ENCODE measurements at regions not wholly inside any gene's neighbourhood (a gene's known extent, or its start where the extent isn't known, plus 50 kb on each side); places are given as distances from the start of the nearest gene placed in this dataset.

DNA sequence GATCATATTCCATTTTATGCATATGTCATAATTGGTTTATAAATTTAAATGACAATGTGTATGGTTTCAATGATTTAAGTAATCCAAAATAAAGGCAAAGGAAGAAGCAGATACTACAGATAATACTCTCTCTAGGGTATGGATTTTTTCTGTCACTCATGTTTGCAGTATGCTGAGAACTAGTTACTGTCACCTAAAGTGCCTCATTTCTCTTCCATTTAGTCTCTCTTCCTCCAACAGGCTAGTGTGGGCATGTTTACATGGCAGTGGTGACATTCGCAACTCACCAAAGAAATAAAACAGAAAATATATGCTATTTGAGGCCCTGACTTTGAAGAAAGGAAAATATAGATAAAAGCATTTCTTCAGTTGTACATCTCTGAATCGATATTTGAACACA lies 1460.4 kb upstream of the ZEB2 start:
- TF ChIP-seq POLR2AphosphoS5 (IDR thresholded peaks at IDR 0.05; ENCODE audit: low read depth, low read length), result no peak
- no peak for TF ChIP-seq SIN3A (IDR thresholded peaks at IDR 0.05; ENCODE audit: borderline replicate concordance, insufficient read depth, low read depth, low read length)
- TF ChIP-seq CTCF (IDR thresholded peaks at IDR 0.05), result no peak
- TF ChIP-seq, protein P1, sequence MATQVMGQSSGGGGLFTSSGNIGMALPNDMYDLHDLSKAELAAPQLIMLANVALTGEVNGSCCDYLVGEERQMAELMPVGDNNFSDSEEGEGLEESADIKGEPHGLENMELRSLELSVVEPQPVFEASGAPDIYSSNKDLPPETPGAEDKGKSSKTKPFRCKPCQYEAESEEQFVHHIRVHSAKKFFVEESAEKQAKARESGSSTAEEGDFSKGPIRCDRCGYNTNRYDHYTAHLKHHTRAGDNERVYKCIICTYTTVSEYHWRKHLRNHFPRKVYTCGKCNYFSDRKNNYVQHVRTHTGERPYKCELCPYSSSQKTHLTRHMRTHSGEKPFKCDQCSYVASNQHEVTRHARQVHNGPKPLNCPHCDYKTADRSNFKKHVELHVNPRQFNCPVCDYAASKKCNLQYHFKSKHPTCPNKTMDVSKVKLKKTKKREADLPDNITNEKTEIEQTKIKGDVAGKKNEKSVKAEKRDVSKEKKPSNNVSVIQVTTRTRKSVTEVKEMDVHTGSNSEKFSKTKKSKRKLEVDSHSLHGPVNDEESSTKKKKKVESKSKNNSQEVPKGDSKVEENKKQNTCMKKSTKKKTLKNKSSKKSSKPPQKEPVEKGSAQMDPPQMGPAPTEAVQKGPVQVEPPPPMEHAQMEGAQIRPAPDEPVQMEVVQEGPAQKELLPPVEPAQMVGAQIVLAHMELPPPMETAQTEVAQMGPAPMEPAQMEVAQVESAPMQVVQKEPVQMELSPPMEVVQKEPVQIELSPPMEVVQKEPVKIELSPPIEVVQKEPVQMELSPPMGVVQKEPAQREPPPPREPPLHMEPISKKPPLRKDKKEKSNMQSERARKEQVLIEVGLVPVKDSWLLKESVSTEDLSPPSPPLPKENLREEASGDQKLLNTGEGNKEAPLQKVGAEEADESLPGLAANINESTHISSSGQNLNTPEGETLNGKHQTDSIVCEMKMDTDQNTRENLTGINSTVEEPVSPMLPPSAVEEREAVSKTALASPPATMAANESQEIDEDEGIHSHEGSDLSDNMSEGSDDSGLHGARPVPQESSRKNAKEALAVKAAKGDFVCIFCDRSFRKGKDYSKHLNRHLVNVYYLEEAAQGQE (IDR thresholded peaks at IDR 0.05; ENCODE audit: insufficient read depth in 1 of 2, low read depth in 2 of 2, low read length in 1 of 2), result no peak
- TF ChIP-seq TCF7L2 (IDR thresholded peaks at IDR 0.05; ENCODE audit: low read depth, low read length), result no peak
- Histone ChIP-seq H3K9me3 (ENCODE audit: control insufficient read depth, insufficient read depth, low read depth, low read length) (no peaks in the 10 kb centered on the region), H3K4me3 (ENCODE audit: low read depth in 2 of 2, low read length in 2 of 2) (no peak overlapping the region), H3K36me3 (ENCODE audit: control insufficient read depth, insufficient read depth, low read length) (no peaks in the 10 kb centered on the region), H3K4me1 (ENCODE audit: control insufficient read depth, insufficient read depth, low read length) (no peaks in the 10 kb centered on the region), H3K27ac (ENCODE audit: low read length) (no peak overlapping the region), H3K27me3 (ENCODE audit: control insufficient read depth, insufficient read depth, low read length) (no peaks in the 10 kb centered on the region)
- ATAC-seq (no peak), DNase-seq (ENCODE audit: low read depth, low spot score) (no peak)
- ChIA-PET POLR2A (no interaction called here), CTCF (no interaction called here)
- no TSS peak for BruUV-seq (replicated peaks)
- in situ Hi-C loops (cut with HindIII; ENCODE audit: low pct_unique_long_range_greater_than_20kb, low sequenced_read_pairs) (no loop called here), intact Hi-C loops (cut with micrococcal nuclease; ENCODE audit: unreplicated experiment) (no loop called here)

GRCh38 chr2:145975406-145975805 lies 1455.5 kb upstream of the ZEB2 start:
- Histone ChIP-seq H3K27ac (ENCODE audit: low read length) (no peak overlapping the region), H3K27me3 (ENCODE audit: control insufficient read depth, insufficient read depth, low read length) (no peaks in the 10 kb centered on the region), H3K36me3 (ENCODE audit: control insufficient read depth, insufficient read depth, low read length) (no peaks in the 10 kb centered on the region), H3K4me3 (ENCODE audit: low read depth in 2 of 2, low read length in 2 of 2) (no peak overlapping the region), H3K4me1 (ENCODE audit: control insufficient read depth, insufficient read depth, low read length) (no peaks in the 10 kb centered on the region), H3K9me3 (ENCODE audit: control insufficient read depth, insufficient read depth, low read depth, low read length) (no peaks in the 10 kb centered on the region)
- ChIA-PET CTCF (no interaction called here), POLR2A (no interaction called here)
- no peak for TF ChIP-seq POLR2AphosphoS5 (IDR thresholded peaks at IDR 0.05; ENCODE audit: low read depth, low read length)
- no peak for TF ChIP-seq TCF7L2 (IDR thresholded peaks at IDR 0.05; ENCODE audit: low read depth, low read length)
- TF ChIP-seq SIN3A (IDR thresholded peaks at IDR 0.05; ENCODE audit: borderline replicate concordance, insufficient read depth, low read depth, low read length), result no peak
- TF ChIP-seq CTCF (IDR thresholded peaks at IDR 0.05), result no peak
- TF ChIP-seq, protein P1 (IDR thresholded peaks at IDR 0.05; ENCODE audit: insufficient read depth in 1 of 2, low read depth in 2 of 2, low read length in 1 of 2), result no peak
- DNase-seq (ENCODE audit: low read depth, low spot score) (no peak), ATAC-seq (no peak)
- in situ Hi-C loops (cut with HindIII; ENCODE audit: low pct_unique_long_range_greater_than_20kb, low sequenced_read_pairs) (no loop called here), intact Hi-C loops (cut with micrococcal nuclease; ENCODE audit: unreplicated experiment) (no loop called here)
- BruUV-seq (replicated peaks), result no TSS peak
